Panc1 (cell line): ENCODE measurements at regions not wholly inside any gene's neighbourhood (a gene's known extent, or its start where the extent isn't known, plus 50 kb on each side); places are given as distances from the start of the nearest gene placed in this dataset.

Experiments
- ATAC-seq: fragments of 200-7000 bp; cut with Tn5 transposase; 2 replicates; pipeline ENCODE4 v1.9.1; 2020; ENCODE audit warnings: mild to moderate bottlenecking, moderate library complexity
- BruUV-seq: library from RNA; stranded (reverse); fragments of 400-500 nt; replicated peaks from 2 replicates; lab custom pipeline; 2021; lab: Mats Ljungman, UMichigan
- CTCF ChIA-PET: fragments of 300-600 bp; sonication (Branson Sonifier 250); formaldehyde crosslinking; loops from one replicate; lab custom pipeline; 2022; ENCODE audit warnings: antibody characterized with exemption; lab: Charles Lee
- POLR2A ChIA-PET: fragments of 300-600 bp; sonication (Branson Sonifier 250); formaldehyde crosslinking; loops from one replicate; lab custom pipeline; 2022; ENCODE audit warnings: antibody characterized with exemption; lab: Charles Lee
- DNase-seq: peaks from one replicate; pipeline ENCODE4 v3.0.0-alpha.2; 2010; ENCODE audit warnings: low read depth, low spot score
- H3K27ac ChIP-seq: 2 replicates; pipeline ENCODE4 v1.5.1; 2011; ENCODE audit warnings: mild to moderate bottlenecking, low read length, inconsistent platforms
- H3K27me3 ChIP-seq: fragments of 200-500 bp; sonication (Bioruptor generic); 2 replicates; pipeline ENCODE4 v1.6.0; 2014; ENCODE audit warnings: low read length, inconsistent platforms; ENCODE audit not compliant: control insufficient read depth, insufficient read depth
- H3K36me3 ChIP-seq: fragments of 200-500 bp; sonication (Bioruptor generic); 2 replicates; pipeline ENCODE4 v1.5.1; 2014; ENCODE audit warnings: inconsistent platforms, mild to moderate bottlenecking, low read length, moderate library complexity; ENCODE audit not compliant: control insufficient read depth, insufficient read depth
- H3K4me1 ChIP-seq: 2 replicates; pipeline ENCODE4 v1.5.1; 2011; ENCODE audit warnings: inconsistent platforms, mild to moderate bottlenecking, low read length, moderate library complexity; ENCODE audit not compliant: control insufficient read depth, insufficient read depth
- H3K4me3 ChIP-seq, 2 experiments: 2 replicates each; pipeline ENCODE4 v1.5.1; 2011 to 2012; ENCODE audit warnings: low read depth in 2 of 2, low read length in 2 of 2, mild to moderate bottlenecking in 2 of 2, inconsistent platforms in 1 of 2, moderate library complexity in 1 of 2
- H3K9me3 ChIP-seq: fragments of 200-500 bp; sonication (Bioruptor generic); 2 replicates; pipeline ENCODE4 v1.5.1; 2014; ENCODE audit warnings: low read depth, mild to moderate bottlenecking, inconsistent platforms, low read length, moderate library complexity; ENCODE audit not compliant: control insufficient read depth, insufficient read depth
- CTCF ChIP-seq: fragments of 450-650 bp; IDR thresholded peaks from 2 replicates; pipeline ENCODE4 v1.5.1; 2017; ENCODE audit warnings: mild to moderate bottlenecking
- POLR2AphosphoS5 ChIP-seq: IDR thresholded peaks from 2 replicates; pipeline ENCODE4 v1.6.1; 2012; ENCODE audit warnings: mild to moderate bottlenecking, low read depth, low read length, moderate library complexity
- REST ChIP-seq, 2 experiments: IDR thresholded peaks; 2 replicates each; pipeline ENCODE4 v1.6.1; 2011 to 2012; ENCODE audit warnings: low read depth in 2 of 2, control low read depth in 1 of 2, low read length in 1 of 2, mild to moderate bottlenecking in 1 of 2, moderate library complexity in 1 of 2; ENCODE audit not compliant: insufficient read depth in 1 of 2
- SIN3A ChIP-seq: IDR thresholded peaks from 2 replicates; pipeline ENCODE4 v1.6.1; 2012; ENCODE audit warnings: low read depth, mild to moderate bottlenecking, low read length, moderate library complexity, borderline replicate concordance; ENCODE audit not compliant: insufficient read depth
- TCF7L2 ChIP-seq: IDR thresholded peaks from 2 replicates; pipeline ENCODE4 v1.6.1; 2011; ENCODE audit warnings: mild to moderate bottlenecking, low read depth, low read length, inconsistent platforms
- in situ Hi-C: cut with HindIII; loops from 2 replicates; pipeline ENCODE4 v1.10.0; 2016; ENCODE audit warnings: low sequenced_read_pairs, low pct_unique_long_range_greater_than_20kb
- intact Hi-C: fragments of 100-400 bp; cut with micrococcal nuclease; formaldehyde crosslinking; loops from one replicate; pipeline ENCODE4 v1.10.0; 2022; ENCODE audit not compliant: unreplicated experiment

DNA sequence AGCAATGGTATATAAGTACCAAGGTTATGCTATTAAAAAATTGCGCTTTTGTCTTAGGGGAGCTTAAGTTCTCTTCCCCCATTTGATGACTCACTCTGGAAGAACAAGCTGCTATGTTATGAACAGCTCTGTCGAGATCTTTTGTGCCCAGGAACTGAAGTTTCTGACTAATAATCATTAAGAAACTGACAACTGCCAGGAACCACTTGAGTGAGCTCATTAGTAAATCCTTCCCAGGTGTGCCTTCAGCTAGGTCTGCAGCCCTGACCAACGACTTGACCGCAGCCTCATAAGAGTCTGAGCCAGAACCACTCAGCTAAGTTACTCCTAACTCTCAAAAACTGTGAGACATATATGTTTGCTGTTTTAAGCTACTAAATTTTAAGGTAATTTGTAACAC is 147.8 kb downstream of the SLITRK6 start:
- ATAC-seq: no peak
- Histone ChIP-seq H3K4me3 (no peak overlapping the region), H3K4me1 (no peaks in the 10 kb centered on the region), H3K36me3 (no peaks in the 10 kb centered on the region), H3K9me3 (no peaks in the 10 kb centered on the region), H3K27me3 (no peaks in the 10 kb centered on the region), H3K27ac (no peak overlapping the region)
- ChIA-PET CTCF (no interaction called here), POLR2A (no interaction called here)
- no peak for DNase-seq
- intact Hi-C loops: no loop called here
- in situ Hi-C loops: no loop called here
- TF ChIP-seq SIN3A: no peak
- TF ChIP-seq REST (IDR thresholded peaks at IDR 0.05; ENCODE audit: insufficient read depth in 1 of 2, low read depth in 2 of 2, low read length in 1 of 2): no peak
- TF ChIP-seq TCF7L2: no peak
- TF ChIP-seq POLR2AphosphoS5: no peak
- TF ChIP-seq CTCF: no peak
- no TSS peak for BruUV-seq

DNA sequence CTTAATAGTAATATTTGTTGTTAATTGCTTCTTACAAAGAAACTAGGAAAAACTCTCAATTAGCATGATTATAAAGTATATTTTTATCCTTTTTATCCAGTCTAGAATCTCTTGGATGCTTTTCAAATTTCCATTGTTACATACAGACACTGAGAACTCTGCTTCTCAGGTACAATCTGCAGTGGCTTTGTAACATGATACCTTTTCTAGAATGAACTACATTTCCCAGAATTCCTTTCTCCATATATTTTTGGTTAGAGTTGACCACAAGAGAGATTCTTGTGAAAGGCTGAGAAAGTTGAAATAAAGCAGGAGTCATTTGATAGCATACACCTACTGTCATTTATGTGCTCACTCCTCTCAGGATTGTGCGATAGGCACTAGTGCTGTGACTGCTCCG is 148.6 kb downstream of the SLITRK6 start:
- Histone ChIP-seq H3K4me1 (no peaks in the 10 kb centered on the region), H3K27ac (no peak overlapping the region), H3K4me3 (no peak overlapping the region), H3K36me3 (no peaks in the 10 kb centered on the region), H3K9me3 (no peaks in the 10 kb centered on the region), H3K27me3 (no peaks in the 10 kb centered on the region)
- POLR2A ChIA-PET: no interaction called here
- intact Hi-C loops (no loop called here), in situ Hi-C loops (no loop called here)
- no peak for TF ChIP-seq CTCF
- no peak for TF ChIP-seq REST (IDR thresholded peaks at IDR 0.05; ENCODE audit: insufficient read depth in 1 of 2, low read depth in 2 of 2, low read length in 1 of 2)
- no peak for TF ChIP-seq SIN3A
- no peak for TF ChIP-seq TCF7L2
- no peak for TF ChIP-seq POLR2AphosphoS5
- ATAC-seq (no peak), DNase-seq (no peak)
- CTCF ChIA-PET: no interaction called here
- BruUV-seq: no TSS peak
